Fibroblast of skin of left quadriceps (primary cell): ENCODE measurements at regions not wholly inside any gene's neighbourhood (a gene's known extent, or its start where the extent isn't known, plus 50 kb on each side); places are given as distances from the start of the nearest gene placed in this dataset.
A peak's percentile ranks its signal among the peaks of the same experiment; 100 is the strongest.

Experiments used
- DNase-seq, 2 experiments: peaks; one replicate each; pipeline ENCODE4 v3.0.0-alpha.2; 2013; ENCODE audit warnings: low read depth in 2 of 2

- no peak for DNase-seq
These were observed 211.3 kb downstream of the GPD2 start for GRCh38 chr2:156647377-156648010.

GRCh38 chr2:156648522-156648921 lies 212.3 kb downstream of the GPD2 start:
- DNase-seq = no peak

- DNase-seq = no peak
These were observed 213.4 kb downstream of the GPD2 start for GRCh38 chr2:156649596-156649995.

- DNase-seq = no peak
These were observed 216.5 kb downstream of the GPD2 start for GRCh38 chr2:156652691-156653090.

- DNase-seq = no peak
These were observed 217.5 kb downstream of the GPD2 start for GRCh38 chr2:156653675-156654074.

GRCh38 chr2:156657809-156658208 lies 221.6 kb downstream of the GPD2 start:
- DNase-seq = peak; percentile 2 to 9

GRCh38 chr2:156659694-156660093 lies 223.5 kb downstream of the GPD2 start:
- DNase-seq = no peak

- no peak for DNase-seq
These were observed 227.7 kb downstream of the GPD2 start for GRCh38 chr2:156663757-156664409.

- DNase-seq = no peak
These were observed 230.1 kb downstream of the GPD2 start for GRCh38 chr2:156666130-156666785.

GRCh38 chr2:156670104-156670503 lies 233.9 kb downstream of the GPD2 start:
- no peak for DNase-seq

- no peak for DNase-seq
These were observed 235.7 kb downstream of the GPD2 start for GRCh38 chr2:156671706-156672361.

GRCh38 chr2:156672556-156673332 lies 236.6 kb downstream of the GPD2 start:
- DNase-seq = peak in 1 of 2 experiments; percentile 4

GRCh38 chr2:156673333-156673615 lies 237.1 kb downstream of the GPD2 start:
- no peak for DNase-seq

GRCh38 chr2:156673981-156674380 lies 237.8 kb downstream of the GPD2 start:
- no peak for DNase-seq

GRCh38 chr2:156675896-156676295 lies 239.7 kb downstream of the GPD2 start:
- no peak for DNase-seq

GRCh38 chr2:156679820-156680219 lies 243.6 kb downstream of the GPD2 start:
- DNase-seq = no peak

GRCh38 chr2:156680266-156680665 lies 244.1 kb downstream of the GPD2 start:
- DNase-seq = no peak

- no peak for DNase-seq
These were observed 250.9 kb downstream of the GPD2 start for GRCh38 chr2:156687126-156687525.

- DNase-seq = no peak
These were observed 251.5 kb downstream of the GPD2 start for GRCh38 chr2:156687715-156688114.

- no peak for DNase-seq
These were observed 253.8 kb downstream of the GPD2 start for GRCh38 chr2:156689939-156690338.

GRCh38 chr2:156691014-156691413 lies 254.8 kb downstream of the GPD2 start:
- DNase-seq = no peak

- no peak for DNase-seq
These were observed 258.8 kb downstream of the GPD2 start for GRCh38 chr2:156695020-156695419.
